Ishikawa (cell line): ENCODE measurements at regions not wholly inside any gene's neighbourhood (a gene's known extent, or its start where the extent isn't known, plus 50 kb on each side); places are given as distances from the start of the nearest gene placed in this dataset.

Experiments used
- CEBPB ChIP-seq: IDR thresholded peaks from 2 replicates; pipeline ENCODE4 v1.6.1; 2012
- CREB1 ChIP-seq: IDR thresholded peaks from 2 replicates; pipeline ENCODE4 v1.6.1; 2012; ENCODE audit warnings: low read depth
- EGR1 ChIP-seq: IDR thresholded peaks from 2 replicates; pipeline ENCODE4 v1.6.1; 2012
- EP300 ChIP-seq: IDR thresholded peaks from 2 replicates; pipeline ENCODE4 v1.6.1; 2012; ENCODE audit warnings: borderline replicate concordance
- FOXM1 ChIP-seq: IDR thresholded peaks from 2 replicates; pipeline ENCODE4 v1.6.1; 2012; ENCODE audit warnings: low read depth, borderline replicate concordance
- NFIC ChIP-seq: IDR thresholded peaks from 2 replicates; pipeline ENCODE4 v1.6.1; 2012
- RAD21 ChIP-seq: IDR thresholded peaks from 2 replicates; pipeline ENCODE4 v1.6.1; 2012; ENCODE audit warnings: low read depth
- TAF1 ChIP-seq: IDR thresholded peaks from 2 replicates; pipeline ENCODE4 v1.6.1; 2012; ENCODE audit warnings: low read depth, mild to moderate bottlenecking
- TCF12 ChIP-seq: IDR thresholded peaks from 2 replicates; pipeline ENCODE4 v1.6.1; 2012; ENCODE audit warnings: low read depth
- TEAD4 ChIP-seq: IDR thresholded peaks from 2 replicates; pipeline ENCODE4 v1.6.1; 2012
- YY1 ChIP-seq: IDR thresholded peaks from 2 replicates; pipeline ENCODE4 v1.6.1; 2012; ENCODE audit warnings: low read depth
- ZBTB7A ChIP-seq: IDR thresholded peaks from 2 replicates; pipeline ENCODE4 v1.6.1; 2012; ENCODE audit warnings: low read depth
- TF ChIP-seq, protein P1 (sequence below): IDR thresholded peaks from 2 replicates; pipeline ENCODE4 v1.6.1; 2012; ENCODE audit warnings: low read depth, mild to moderate bottlenecking
- TF ChIP-seq, protein P2 (sequence below): IDR thresholded peaks from 2 replicates; pipeline ENCODE4 v1.6.1; 2012
- TF ChIP-seq, protein P3 (sequence below): IDR thresholded peaks from 2 replicates; pipeline ENCODE4 v1.6.1; 2012

DNA sequence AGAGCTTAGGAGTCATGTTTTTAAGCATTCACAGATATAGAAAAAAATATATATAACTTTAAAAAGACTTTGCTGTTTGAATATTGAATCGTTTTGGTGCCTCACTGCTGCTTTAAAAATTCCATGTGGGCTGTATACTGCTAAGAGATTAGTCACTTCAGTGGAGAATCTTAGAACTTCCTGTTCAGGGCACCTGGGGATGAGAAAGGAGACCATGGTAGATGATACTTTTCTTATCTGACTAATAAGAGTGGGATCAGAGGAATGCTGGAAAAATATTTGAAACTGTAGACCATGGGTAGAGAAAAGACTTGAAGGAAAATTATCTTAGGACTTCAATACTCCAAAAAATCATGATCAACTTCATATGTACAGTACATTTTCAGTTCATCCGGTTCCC, 442.2 kb upstream of the SETBP1 start:
- no peak for TF ChIP-seq TAF1

DNA sequence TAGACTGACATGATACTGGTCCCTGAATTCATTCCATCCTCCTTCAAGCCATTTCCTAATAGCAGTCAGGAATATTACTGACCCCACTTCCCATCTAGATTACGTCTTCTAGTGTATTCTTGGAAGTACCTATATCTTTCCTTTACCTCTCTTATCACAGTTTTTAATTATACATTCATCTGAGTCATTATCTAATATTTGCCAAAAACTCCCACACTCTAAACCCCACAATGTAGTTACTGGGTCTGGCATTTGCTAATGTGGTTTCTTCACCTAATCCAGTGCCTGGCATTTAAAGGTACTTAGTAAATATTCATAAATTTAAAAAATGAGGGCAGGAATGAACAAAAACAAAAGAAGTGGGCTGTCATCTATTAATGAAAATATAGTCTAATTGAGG, 441.8 kb upstream of the SETBP1 start:
- TF ChIP-seq YY1 (no peak), NFIC (no peak), EGR1 (no peak), CEBPB (no peak), RAD21 (no peak)

DNA sequence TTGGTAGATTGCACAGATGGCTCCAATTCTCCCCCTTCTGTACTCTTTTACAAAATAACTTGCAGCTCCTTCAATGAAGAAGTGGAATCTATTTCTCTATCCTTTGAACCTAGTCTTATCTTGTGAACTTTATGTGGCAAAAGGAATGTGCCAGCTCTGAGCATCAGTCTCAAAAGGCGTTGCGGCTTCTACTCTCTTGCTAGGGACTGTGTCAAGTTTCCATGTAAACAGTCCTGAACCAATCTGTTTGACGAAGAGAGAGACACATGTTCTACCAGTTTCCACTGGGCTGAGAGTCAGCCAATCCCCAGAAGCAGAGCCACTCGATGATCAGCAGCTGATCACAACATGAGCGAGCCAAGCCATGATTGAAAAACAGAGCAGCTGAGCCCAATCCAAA, 439.7 kb upstream of the SETBP1 start:
- TF ChIP-seq, protein P1, sequence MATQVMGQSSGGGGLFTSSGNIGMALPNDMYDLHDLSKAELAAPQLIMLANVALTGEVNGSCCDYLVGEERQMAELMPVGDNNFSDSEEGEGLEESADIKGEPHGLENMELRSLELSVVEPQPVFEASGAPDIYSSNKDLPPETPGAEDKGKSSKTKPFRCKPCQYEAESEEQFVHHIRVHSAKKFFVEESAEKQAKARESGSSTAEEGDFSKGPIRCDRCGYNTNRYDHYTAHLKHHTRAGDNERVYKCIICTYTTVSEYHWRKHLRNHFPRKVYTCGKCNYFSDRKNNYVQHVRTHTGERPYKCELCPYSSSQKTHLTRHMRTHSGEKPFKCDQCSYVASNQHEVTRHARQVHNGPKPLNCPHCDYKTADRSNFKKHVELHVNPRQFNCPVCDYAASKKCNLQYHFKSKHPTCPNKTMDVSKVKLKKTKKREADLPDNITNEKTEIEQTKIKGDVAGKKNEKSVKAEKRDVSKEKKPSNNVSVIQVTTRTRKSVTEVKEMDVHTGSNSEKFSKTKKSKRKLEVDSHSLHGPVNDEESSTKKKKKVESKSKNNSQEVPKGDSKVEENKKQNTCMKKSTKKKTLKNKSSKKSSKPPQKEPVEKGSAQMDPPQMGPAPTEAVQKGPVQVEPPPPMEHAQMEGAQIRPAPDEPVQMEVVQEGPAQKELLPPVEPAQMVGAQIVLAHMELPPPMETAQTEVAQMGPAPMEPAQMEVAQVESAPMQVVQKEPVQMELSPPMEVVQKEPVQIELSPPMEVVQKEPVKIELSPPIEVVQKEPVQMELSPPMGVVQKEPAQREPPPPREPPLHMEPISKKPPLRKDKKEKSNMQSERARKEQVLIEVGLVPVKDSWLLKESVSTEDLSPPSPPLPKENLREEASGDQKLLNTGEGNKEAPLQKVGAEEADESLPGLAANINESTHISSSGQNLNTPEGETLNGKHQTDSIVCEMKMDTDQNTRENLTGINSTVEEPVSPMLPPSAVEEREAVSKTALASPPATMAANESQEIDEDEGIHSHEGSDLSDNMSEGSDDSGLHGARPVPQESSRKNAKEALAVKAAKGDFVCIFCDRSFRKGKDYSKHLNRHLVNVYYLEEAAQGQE = no peak
- TF ChIP-seq EP300 (no peak), NFIC (no peak), ZBTB7A (no peak), TEAD4 (no peak), CREB1 (no peak), YY1 (no peak), RAD21 (no peak), CEBPB (no peak)
- TF ChIP-seq, protein P2, sequence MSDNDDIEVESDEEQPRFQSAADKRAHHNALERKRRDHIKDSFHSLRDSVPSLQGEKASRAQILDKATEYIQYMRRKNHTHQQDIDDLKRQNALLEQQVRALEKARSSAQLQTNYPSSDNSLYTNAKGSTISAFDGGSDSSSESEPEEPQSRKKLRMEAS = no peak

DNA sequence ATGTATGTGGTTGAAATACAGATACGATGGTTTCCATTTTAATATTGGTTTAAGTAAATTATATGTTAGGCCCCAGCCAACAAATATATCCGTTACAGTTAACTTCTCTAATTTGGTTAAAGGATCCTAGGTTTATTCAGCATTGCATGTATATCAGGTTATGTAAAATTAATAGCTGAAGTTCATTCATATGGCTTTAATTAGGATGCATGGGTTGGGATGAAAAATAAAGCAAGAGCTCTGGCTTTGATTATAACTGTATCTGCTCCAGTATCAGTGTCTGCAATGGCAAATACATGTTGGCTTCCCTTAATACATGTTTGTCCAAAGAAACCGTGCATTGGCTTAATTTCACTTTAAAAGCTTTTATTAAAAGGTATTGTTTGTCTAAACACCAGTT, 435.7 kb upstream of the SETBP1 start:
- TF ChIP-seq CREB1 (no peak), TAF1 (no peak), NFIC (no peak), FOXM1 (no peak), EP300 (no peak), EGR1 (no peak), RAD21 (no peak), TCF12 (no peak), ZBTB7A (no peak), CEBPB (no peak), YY1 (no peak), TEAD4 (no peak)
- TF ChIP-seq, protein P2 = no peak
- TF ChIP-seq, protein P3, sequence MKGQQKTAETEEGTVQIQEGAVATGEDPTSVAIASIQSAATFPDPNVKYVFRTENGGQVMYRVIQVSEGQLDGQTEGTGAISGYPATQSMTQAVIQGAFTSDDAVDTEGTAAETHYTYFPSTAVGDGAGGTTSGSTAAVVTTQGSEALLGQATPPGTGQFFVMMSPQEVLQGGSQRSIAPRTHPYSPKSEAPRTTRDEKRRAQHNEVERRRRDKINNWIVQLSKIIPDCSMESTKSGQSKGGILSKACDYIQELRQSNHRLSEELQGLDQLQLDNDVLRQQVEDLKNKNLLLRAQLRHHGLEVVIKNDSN = no peak
- TF ChIP-seq, protein P1 = no peak

DNA sequence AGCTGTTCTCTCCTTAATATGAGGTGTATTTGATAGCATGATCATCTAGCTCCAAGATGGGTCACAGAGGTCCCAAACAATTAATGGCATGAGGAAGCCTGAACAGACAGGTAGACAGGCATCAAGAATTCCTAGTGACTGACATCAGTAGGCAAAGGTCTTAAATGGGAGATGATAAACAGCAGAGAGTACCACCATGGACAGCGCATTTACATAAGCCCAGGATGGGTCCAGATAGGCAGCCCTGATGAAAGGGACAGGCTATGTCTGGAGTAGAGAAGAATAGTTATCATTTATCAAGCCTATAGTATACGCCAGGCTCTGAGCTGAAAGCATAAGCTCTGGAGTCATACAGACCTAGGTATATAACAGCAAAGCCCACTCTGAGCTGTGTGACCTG, 434.7 kb upstream of the SETBP1 start:
- TF ChIP-seq TAF1 (no peak), TCF12 (no peak)
- TF ChIP-seq, protein P1 = peak; percentile 82

DNA sequence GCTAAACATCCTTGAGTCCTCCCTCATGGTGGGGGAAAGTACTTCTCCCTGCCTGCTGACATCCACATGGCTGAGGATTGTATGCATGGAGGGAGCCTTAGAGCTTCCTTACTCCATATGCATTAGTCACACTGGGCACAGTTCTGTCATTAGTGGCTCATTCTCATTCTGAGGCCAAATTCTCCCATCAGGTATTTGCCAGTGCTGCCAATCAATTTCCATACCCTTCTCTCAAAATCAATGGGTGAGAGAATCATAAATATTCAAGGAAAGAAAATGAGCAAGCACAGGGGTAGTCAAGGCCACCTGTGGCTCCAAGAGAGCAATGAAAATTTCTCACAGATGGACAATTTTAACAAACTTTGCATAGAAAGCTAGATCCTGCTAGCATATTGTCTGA, 422.6 kb upstream of the SETBP1 start:
- TF ChIP-seq, protein P3 = no peak
- TF ChIP-seq CEBPB (no peak), NFIC (no peak), YY1 (no peak), EP300 (no peak), CREB1 (no peak), EGR1 (no peak), RAD21 (no peak), ZBTB7A (no peak), TCF12 (no peak), TAF1 (no peak), TEAD4 (no peak)
- TF ChIP-seq, protein P1 = no peak
- TF ChIP-seq, protein P2 = no peak
